Stimulated activated CD8-positive, alpha-beta memory T cell treated with anti-CD3 and anti-CD28 coated beads, Interleukin-7, amount 100 ng/mL, for 24 hours (primary cell): ENCODE measurements at regions not wholly inside any gene's neighbourhood (a gene's known extent, or its start where the extent isn't known, plus 50 kb on each side); places are given as distances from the start of the nearest gene placed in this dataset.
"Not testable (repeated sequence)": the region's sequence is repeated elsewhere in the genome, so short reads cannot be mapped to it uniquely, and the experiment has no call there.

Experiments
- DNase-seq: peaks from one replicate; pipeline ENCODE4 v3.0.0-alpha.2; 2020; ENCODE audit warnings: low read depth

DNA sequence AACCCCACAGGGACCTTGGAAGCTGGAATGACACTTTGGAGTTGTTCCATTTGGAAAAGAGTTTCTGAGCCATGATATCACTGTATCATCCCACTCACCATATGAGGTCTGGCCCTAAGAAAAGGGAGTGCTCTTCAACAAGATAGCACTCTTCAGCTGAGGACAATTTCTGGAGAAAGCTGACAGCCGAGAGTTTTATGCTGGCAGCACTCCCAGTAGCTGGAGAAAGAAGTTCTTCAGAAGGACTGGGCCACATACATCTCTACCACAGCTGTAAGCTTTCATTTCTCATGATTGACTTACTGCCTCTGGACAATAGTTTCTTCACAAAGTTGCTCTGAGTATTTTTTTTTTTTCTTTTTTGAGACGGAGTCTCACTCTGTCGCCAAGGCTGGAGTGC lies 914.4 kb upstream of the ADAMTS5 start:
- not testable (repeated sequence) for DNase-seq

DNA sequence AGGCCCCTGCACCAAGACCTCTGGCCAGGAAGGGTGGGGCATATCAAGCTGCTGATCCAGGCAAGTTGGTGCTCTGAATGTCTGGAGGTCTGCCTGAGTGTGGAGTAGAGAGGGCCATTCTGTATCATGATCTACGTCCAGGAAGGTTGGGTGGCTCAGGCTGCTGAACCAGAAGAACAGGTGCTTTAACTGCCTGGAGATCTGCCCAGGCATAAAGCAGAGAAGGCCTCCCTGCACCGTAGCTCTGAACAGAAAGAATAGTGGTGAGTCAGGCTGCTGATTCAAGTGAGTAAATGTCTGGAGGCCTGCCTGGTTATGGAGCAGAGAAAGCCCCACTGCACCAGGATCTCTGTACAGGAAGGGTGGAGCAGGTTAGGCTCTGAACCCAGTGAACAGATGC lies 905.5 kb upstream of the ADAMTS5 start:
- DNase-seq, result not testable (repeated sequence)

DNA sequence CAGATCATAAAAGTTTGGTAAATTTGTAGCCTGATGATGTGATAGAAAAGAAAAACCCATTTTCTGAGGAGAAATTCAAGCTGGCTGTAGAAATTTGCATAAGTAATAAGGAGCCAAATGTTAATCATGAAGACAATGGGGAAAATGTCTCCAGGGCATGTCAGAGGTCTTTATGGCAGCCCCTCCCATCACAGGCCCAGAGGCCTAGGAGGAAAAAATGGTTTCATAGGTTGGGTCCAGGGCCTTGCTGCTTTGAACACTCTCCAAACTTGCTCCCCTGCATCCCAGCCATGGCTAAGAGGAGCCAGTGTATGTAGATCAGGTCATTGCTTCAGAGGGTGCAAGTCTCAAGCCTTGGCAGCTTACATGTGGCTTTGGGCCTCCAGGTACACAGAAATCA lies 903.9 kb upstream of the ADAMTS5 start:
- not testable (repeated sequence) for DNase-seq

DNA sequence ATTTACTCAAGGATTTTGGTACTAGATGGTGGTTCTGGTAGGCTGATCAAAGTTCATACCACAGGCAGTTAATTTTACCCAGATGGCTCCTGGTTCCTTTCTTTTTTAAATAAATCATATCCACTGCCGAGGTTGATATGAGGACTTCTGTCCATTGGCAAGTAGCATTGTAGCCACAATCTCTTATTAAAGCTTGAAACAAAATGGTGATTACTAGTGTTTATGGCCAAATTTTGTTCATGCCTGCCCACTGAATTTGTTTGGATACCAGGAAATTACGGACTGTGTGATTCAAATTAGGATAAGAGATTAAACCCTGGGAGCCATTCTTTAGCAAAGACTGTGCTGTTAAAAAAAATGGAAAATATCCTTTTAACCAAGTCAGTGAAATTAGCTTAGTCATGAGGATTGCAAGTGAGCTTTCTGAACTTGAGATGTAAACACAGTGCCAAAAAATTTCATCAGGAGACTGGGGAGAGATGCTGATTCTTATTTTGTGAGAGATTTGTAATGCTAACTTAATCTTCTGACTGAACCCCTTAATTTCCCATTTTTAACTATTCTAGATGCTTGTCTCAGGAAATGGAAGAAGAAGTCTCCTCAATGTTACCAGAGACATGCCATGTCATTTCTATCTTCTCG lies 893.5 kb upstream of the ADAMTS5 start:
- not testable (repeated sequence) for DNase-seq

DNA sequence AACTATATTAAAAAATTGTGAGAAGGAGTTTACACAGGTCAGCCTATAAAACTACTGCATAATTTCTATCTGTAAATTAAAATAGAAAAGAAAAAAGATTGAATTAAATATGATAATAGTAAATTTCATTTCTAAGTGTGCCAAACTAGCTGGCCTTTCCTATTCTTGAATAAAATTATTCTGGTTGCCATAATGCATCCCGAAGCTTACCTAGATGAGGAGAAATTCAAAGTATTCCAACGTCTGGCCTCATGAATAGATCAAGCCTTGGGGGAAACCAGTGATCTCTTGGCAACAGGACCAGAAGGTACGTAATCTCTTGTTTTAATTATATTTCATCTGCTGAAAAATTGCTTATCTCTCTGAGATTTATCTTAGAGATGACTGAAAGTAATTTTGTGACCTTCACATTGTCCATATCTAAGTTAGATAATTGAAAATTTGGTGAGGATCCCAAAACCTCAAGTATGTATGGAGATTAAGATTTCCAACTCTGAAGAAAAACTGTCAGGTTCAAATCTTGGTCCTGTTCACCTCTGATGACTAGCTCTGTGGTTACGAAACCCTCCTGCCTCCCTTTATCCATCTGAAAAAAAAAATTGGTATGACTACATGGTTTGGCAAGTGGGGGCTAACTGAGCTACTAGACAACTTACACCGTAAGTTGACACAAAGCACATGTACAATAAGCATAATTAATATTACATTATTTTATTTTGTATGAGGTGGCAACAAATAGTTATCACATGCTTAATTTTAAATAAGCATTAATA lies 891.4 kb upstream of the ADAMTS5 start:
- DNase-seq, result not testable (repeated sequence)

DNA sequence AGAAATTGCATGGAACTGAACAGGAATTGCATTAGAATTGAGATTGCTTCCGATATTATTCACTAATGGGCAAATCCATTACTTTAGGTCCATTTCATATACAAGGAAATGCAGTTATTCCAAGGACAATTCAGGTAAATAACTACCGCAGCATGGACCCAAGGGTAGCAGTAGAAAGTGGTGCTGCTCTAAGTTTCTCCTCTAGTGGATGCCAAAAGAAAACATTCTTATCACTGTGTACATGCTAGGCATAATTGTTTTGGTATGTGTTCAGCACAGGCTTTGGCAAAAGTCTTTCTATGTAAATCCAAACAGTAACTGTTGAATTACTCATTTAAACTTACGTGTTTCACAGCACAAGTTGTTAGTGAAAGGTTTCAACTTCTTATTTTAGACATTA lies 890.1 kb upstream of the ADAMTS5 start:
- not testable (repeated sequence) for DNase-seq

DNA sequence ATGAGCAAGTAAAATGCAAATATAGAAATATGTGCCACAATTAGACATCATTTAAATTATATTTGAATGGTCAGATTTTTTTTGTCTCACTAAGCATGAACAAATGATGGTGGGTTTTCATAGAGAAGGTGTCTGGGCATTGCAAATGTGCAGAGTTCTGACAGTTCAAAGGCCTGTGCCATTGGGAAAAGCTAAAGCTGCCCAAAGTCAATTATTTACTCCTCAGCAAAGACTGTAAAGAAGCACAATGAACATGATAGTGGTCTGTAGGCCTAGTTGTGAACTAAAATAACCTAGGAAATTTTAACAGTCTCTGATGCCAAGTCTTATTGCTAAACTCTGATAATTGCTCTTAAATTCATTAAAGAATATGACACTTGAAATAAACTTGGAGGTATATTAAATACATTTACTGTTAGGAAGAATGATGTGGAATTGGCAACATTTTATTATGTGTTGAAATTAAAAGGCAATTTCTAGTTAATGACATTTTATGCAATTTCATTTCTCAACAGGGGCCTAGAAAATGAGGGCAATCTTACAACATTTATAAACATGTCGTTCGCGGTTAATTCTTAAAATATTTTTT lies 874.3 kb upstream of the ADAMTS5 start:
- DNase-seq, result no peak

DNA sequence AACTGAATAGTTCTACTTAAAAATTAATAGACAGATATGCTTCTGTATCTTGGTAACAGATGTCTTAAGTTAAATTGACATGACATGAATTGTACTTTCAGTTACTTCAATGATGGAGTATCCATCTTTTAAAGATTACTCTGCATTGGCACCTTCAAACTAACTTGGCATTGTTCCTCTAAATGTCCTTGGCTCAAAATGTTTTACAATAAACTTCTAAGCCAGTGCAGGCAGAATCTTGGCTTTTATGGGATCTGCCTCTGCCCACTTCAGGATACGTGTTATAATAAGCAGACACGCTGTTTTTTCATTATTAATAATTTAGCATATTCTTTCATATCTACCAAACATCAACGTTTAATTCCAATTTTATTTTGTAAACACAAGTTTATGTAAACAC lies 873.4 kb upstream of the ADAMTS5 start:
- no peak for DNase-seq

DNA sequence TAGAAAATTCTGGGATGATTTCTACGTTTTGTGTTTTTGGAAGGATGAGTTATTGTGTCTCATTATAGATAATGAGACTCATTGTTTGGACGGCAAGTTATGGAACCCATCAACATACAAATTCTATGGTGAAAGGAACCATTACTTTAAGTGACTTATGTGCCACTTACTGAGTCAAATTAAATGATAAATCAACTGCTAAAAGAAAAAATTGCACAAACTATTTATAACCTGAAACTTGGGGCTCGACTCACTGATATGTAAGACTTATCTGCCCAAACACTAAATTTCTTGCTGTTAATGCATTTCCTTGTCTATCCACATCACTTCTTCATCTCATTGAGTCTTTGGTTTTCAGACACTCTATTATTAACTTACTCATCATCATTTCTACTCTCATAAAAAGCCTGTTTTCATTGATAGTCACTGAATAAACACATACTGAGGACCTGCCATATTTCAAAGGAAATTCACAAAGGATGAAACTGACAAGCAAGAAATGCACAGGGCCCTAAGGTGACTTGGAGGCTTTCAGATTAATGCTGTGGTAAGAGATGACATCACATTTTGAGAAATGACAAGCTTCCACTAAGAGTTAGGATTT lies 872.7 kb upstream of the ADAMTS5 start:
- DNase-seq, result no peak

DNA sequence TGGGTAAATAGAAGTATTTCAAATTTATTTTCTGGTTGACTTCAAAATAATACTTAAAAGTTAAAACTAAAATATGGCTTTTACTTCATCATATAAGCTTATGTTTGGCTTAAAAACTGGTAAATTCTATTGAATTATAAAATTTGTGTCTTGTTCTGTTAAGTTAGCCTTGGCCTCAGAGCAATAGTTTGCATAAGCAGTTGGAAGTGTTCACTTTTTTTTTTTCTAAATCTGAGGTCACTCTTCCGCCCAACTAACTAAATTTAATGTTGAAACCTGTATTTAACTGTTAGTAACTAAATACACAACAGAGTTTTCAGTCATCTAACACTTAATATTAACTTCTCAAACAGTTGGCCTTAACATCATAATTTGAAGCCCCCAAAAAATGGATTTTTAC lies 871.7 kb upstream of the ADAMTS5 start:
- no peak for DNase-seq

DNA sequence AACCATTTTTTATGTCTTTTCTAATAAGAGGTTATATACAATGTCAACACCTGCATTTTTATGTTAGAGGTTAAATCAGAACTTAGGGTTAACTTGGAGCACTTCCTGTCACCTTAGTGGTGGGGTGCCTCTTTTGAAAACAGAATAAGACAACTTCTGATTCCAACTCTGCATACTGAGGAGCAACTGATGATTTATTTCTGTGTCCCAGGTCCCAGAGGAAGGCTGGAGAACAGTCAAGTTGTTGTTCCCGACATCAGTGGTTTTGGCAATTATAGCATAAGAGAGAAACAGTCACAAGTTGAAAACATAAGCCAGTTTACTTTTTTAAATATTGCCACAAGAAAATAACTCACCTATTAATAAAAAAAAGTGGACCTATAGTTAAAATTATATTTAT lies 871.0 kb upstream of the ADAMTS5 start:
- no peak for DNase-seq

DNA sequence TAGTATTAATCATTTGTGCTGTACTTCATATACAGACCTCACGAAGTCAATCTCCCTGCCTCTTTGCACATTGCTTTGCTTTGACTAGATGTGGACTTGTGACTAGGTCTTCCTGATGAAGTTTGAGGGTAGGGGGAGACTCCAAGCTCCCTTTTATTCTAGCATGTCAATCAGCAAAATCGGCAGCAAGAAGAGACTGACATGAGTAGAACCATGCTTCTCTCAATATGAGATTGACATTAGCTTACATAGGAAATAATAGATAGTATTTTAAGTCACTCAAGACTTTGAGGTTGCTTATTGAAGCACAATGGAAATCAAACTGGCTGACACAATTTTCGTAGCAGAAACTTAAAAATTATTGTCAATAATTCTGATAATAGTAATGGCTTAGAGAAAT lies 866.4 kb upstream of the ADAMTS5 start:
- DNase-seq, result no peak

DNA sequence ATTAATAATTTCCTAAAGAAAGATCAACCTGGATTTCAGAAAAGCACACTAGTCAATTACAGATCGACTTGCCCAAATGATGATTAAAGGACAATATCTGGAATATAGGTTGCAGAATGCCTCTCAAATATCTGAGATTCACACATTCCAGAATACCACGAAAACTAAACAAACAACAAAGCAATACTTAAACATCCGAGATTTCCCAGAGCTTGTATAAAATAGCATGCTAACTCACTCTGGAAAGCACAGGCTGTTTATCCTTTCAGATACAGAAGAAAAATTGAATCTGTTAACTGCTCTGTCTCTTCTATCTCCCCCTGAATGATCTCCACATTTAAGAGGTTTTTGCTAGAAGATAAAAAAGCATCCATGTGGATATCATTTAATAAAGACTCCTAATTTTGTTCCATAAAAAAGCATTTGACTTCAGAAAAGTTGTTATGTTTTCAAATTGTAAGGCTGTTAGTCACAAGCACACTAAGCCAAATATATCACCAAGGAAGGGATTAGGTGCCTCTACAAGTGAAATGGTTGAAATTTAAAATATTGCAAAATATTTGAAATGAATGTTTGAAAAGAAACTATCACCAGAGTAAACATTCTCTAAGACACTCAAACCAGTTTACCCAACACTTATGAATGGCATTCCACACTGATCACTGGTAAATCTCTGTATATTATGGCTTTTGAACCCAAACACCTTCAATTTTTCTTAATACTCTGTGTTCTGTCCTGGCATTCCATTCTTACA lies 865.1 kb upstream of the ADAMTS5 start:
- no peak for DNase-seq

DNA sequence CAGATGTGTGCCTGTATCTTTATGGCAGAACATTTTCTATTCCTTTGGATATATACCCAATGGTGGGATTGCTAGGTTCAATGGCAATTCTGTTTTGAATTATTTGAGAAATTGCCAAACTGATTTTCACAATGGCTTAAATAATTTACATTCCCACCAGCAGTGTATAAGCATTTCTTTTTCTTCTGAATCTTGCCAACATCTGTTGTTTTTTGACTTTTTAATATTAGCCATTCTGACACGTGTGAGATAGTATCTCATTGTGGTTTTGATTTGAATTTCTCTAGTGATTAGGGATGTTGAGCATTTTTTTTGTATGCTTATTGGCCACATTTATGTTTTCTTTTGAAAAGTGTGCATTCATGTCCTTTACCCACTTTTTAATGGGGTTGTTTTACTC lies 864.3 kb upstream of the ADAMTS5 start:
- DNase-seq, result no peak

DNA sequence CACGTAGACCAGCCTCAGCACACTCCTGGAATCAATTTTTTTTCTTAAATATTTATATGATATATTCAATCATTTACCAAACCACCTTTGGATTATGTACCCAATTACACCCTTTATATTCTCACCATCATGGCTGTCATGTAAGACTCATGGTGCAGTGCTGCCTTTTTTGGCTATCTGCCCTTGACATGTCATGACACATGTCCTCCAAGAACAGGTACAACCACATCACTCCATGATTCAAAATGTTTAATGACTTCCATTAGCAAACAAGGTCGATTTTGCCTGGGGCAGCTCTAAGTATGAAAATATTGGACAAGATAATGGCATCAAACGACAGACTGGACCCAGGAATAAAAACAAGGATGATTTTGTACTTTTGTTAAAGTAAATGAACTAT lies 861.1 kb upstream of the ADAMTS5 start:
- no peak for DNase-seq

DNA sequence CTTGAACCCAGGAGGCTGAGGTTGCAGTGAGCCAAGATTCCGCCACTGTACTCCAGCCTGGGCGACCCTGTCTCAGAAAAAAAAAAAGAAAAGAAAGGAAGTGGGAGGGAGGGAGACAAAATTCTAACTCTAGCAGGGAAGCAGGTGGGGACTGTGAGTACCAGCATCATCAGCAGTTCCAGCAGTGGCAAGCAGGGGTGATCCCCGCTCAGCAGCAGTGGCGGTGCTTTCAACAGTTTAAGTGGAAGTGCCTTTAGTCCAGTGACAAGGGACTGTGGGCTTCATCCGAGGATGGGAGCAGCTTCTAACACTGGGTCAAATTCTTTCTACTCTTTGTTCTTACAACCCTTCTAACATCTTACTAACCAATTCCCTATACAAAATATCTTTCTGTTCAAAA lies 858.1 kb upstream of the ADAMTS5 start:
- no peak for DNase-seq

DNA sequence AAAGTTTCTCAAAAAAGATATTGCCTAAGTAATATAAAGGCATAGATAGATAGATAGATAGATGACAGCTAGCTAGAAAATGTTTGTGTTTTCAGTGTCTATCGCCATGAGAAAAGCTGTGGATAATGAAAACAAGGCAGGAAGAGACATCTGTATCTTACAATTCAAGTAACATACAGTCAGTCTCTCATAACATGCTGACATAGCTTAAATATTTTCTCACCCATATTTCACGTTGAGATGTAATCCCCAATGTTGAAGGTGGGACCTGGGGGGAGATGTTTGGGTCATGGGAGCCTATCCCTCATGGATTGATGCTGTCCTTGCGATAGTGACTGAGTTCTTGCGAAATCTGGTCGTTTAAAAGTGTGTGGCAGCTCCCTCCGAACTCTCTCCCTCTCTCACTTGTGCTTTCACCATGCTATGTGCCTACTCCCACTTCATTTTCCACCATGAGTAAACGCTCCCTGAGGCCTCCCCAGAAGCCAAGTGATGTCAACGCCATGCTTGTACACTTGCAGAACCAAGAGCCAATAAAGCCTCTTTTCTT lies 856.8 kb upstream of the ADAMTS5 start:
- no peak for DNase-seq

DNA sequence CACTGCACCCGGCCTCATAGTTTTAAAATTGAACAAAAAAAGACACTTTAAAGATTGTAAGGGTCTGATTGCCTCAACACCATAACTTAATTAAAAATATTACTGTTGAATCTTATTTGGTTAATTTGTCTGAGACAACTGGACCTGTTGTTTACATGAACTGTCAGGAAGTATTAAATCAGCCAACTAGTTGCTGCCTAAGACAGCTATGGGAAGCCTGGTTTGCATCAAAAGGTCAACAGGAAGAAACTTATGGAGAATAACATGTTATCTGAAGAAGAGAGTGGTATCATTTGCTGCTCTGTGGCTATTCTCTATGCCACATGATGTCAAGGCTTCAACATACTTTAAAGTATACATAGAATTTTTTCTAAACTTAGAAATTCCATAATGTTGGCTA lies 853.5 kb upstream of the ADAMTS5 start:
- no peak for DNase-seq

DNA sequence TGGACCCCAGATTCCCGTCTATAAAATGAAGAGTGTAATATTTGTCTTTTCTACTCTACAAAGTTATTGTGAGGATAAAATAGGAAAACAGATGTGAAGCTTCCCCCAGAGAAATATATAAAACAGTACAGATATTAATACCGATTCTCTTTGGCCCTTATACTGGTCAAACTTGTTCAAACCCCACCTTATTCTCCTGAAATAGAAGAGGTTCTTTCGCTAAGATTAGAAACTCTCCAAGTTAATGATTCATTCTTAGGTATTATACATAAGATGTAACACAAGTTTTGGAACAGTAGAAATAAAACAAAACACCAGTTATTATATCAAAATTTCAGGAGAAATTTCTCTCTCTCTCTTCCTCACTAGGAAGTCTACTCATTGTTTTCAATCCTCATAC lies 852.4 kb upstream of the ADAMTS5 start:
- DNase-seq, result no peak

DNA sequence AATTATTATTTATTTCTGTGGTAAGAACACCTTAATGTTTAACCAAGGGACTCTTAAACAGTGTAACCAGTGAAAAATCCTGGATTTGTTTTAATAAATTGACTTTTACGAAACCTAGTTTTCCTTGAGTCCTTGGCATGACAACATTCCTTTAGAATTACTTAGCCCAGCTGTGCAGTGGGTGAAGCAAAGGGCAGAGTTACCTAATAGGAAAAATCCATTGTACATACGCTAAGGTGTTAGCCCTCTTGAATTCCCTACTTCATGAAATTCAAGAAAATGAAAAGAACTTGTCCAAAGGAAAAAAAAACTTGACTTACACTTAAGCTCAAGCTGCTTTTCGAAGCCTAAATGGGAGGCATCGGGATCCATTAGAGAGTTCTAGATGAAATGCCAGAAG lies 852.0 kb upstream of the ADAMTS5 start:
- DNase-seq, result no peak

DNA sequence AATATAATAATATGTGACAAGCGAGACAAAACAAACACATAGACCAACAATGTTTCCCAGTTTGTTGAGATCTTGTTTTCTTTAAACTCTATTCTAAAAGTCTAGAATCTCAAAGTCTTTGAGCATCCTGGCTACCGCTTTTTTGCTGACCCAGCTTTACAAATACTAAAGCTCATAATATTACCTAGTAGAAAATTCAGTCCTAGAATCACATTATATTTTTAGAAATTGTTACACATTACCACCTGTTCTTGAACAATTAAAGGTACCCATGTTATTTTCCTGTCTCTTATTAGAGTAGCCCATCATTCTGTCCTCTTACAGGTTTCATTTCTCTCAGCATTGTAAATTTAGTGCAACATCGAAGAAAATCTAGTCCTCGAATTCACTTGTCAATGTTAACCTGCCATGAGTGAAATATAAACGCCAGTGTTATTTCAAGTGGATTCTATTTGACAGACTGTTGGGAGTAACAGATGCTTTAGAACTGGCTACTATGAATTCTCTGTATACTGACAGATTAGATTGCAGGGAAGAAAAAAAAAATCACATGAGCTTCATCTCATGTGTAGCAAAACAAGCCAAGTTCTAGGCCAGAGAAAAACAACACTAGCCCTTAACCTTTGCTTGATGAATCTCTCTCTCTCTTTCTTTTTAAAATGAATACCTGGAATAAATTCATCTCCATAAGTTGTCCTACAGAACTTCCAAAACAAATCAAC lies 851.2 kb upstream of the ADAMTS5 start:
- no peak for DNase-seq
